Endodermal cell (in vitro differentiated cells): ENCODE measurements at regions not wholly inside any gene's neighbourhood (a gene's known extent, or its start where the extent isn't known, plus 50 kb on each side); places are given as distances from the start of the nearest gene placed in this dataset.
"Not testable (repeated sequence)": the region's sequence is repeated elsewhere in the genome, so short reads cannot be mapped to it uniquely, and the experiment has no call there.

Experiments used
- DNase-seq: peaks from one replicate; pipeline ENCODE4 v3.0.0-alpha.2; 2017
- H3K27ac ChIP-seq: 2 replicates; pipeline ENCODE4 v1.5.1; 2013; ENCODE audit warnings: mild to moderate bottlenecking, low read depth, low read length, moderate library complexity
- H3K27me3 ChIP-seq: 2 replicates; pipeline ENCODE4 v1.6.1; 2013; ENCODE audit warnings: mild to moderate bottlenecking, low read length, moderate library complexity; ENCODE audit not compliant: insufficient read depth, control insufficient read depth, poor library complexity, severe bottlenecking
- H3K36me3 ChIP-seq: 2 replicates; pipeline ENCODE4 v1.7.0; 2013; ENCODE audit warnings: mild to moderate bottlenecking, low read length, moderate library complexity; ENCODE audit not compliant: control insufficient read depth, insufficient read depth
- H3K4me1 ChIP-seq: one replicate; pipeline ENCODE4 v1.7.0; 2013; ENCODE audit warnings: low read length; ENCODE audit not compliant: control insufficient read depth, insufficient read depth
- H3K4me3 ChIP-seq: 2 replicates; pipeline ENCODE4 v1.5.1; 2013; ENCODE audit warnings: mild to moderate bottlenecking, low read length, moderate library complexity
- H3K9ac ChIP-seq: 2 replicates; pipeline ENCODE4 v1.6.1; 2013; ENCODE audit warnings: mild to moderate bottlenecking, low read length, moderate library complexity; ENCODE audit not compliant: poor library complexity, severe bottlenecking; ENCODE audit errors: extremely low read depth
- H3K9me3 ChIP-seq: 2 replicates; pipeline ENCODE4 v1.6.1; 2013; ENCODE audit warnings: mild to moderate bottlenecking, low read length, moderate library complexity; ENCODE audit not compliant: control insufficient read depth
- H3K27ac Mint-ChIP-seq: 2 replicates; pipeline ENCODE4 v1.8.0; 2020; ENCODE audit warnings: mixed read lengths
- H3K27me3 Mint-ChIP-seq: 2 replicates; pipeline ENCODE4 v1.8.0; 2021; ENCODE audit warnings: mild to moderate bottlenecking, mixed read lengths; ENCODE audit not compliant: insufficient read depth
- H3K36me3 Mint-ChIP-seq: 2 replicates; pipeline ENCODE4 v1.8.0; 2020; ENCODE audit warnings: low read depth, mixed read lengths
- H3K4me1 Mint-ChIP-seq: 2 replicates; pipeline ENCODE4 v1.8.0; 2020; ENCODE audit warnings: mixed read lengths
- H3K4me3 Mint-ChIP-seq: 2 replicates; pipeline ENCODE4 v1.8.0; 2020; ENCODE audit warnings: mild to moderate bottlenecking, moderate library complexity, mixed read lengths
- H3K9me3 Mint-ChIP-seq: 2 replicates; pipeline ENCODE4 v1.8.0; 2020; ENCODE audit warnings: mild to moderate bottlenecking, mixed read lengths
- WGBS, 2 experiments: methylation state at CpG; one replicate each; pipeline versions ENCODE4 v1.1.5 to v1.1.7; 2013; ENCODE audit warnings: missing lambda C conversion rate in 2 of 2, mixed read lengths in 1 of 2; ENCODE audit not compliant: insufficient coverage in 1 of 2, insufficient read length in 1 of 2; 5-methylcytosine and 5-hydroxymethylcytosine counted together
- TF ChIP-seq, protein P1 (sequence below): fragments of 200-600 bp; sonication (generic); conservative IDR thresholded peaks from 2 replicates; pipeline ENCODE4 v1.5.0; 2021; ENCODE audit warnings: antibody characterized with exemption, mild to moderate bottlenecking

DNA sequence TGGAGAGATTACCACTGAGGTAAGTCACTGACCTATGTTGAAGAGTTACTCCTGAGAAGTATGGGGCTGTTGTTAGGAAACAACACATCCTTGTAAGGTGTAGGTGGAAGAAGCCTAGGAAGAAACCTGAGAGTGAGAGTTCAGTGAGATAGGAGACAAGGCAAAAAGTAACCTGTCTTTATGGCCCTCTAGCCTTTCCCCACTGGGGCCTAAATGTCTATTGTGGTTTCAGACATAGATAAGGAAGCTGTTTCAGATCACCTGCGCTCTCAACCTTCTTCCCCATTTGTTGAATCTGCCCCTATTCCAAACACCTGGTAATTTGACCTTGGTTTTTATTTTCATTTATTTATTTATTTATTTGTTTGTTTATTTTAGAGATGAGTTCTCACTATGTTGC is 397.1 kb upstream of the RORB start:
- no peaks in the 10 kb centered on the region for H3K4me1 ChIP-seq
- Mint-ChIP-seq H3K27ac (no peak overlapping the region), H3K4me1 (no peaks in the 10 kb centered on the region), H3K9me3 (peaks cover 24% of the 10 kb centered on the region), H3K27me3 (no peaks in the 10 kb centered on the region), H3K36me3 (peaks cover 18% of the 10 kb centered on the region), H3K4me3 (no peak overlapping the region)
- H3K27ac ChIP-seq = no peak overlapping the region
- TF ChIP-seq, protein P1, sequence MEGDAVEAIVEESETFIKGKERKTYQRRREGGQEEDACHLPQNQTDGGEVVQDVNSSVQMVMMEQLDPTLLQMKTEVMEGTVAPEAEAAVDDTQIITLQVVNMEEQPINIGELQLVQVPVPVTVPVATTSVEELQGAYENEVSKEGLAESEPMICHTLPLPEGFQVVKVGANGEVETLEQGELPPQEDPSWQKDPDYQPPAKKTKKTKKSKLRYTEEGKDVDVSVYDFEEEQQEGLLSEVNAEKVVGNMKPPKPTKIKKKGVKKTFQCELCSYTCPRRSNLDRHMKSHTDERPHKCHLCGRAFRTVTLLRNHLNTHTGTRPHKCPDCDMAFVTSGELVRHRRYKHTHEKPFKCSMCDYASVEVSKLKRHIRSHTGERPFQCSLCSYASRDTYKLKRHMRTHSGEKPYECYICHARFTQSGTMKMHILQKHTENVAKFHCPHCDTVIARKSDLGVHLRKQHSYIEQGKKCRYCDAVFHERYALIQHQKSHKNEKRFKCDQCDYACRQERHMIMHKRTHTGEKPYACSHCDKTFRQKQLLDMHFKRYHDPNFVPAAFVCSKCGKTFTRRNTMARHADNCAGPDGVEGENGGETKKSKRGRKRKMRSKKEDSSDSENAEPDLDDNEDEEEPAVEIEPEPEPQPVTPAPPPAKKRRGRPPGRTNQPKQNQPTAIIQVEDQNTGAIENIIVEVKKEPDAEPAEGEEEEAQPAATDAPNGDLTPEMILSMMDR = no peak
- no peak for DNase-seq
- 83% methylated on average over 1 of the region's 1 CpG; no CpG with 5 or more reads in 1 of the 2 experiments for WGBS, 2 experiments
- H3K9me3 ChIP-seq = no peaks in the 10 kb centered on the region
- H3K4me3 ChIP-seq = no peak overlapping the region
- no peaks in the 10 kb centered on the region for H3K27me3 ChIP-seq
- no peaks in the 10 kb centered on the region for H3K36me3 ChIP-seq
- H3K9ac ChIP-seq = no peak overlapping the region

DNA sequence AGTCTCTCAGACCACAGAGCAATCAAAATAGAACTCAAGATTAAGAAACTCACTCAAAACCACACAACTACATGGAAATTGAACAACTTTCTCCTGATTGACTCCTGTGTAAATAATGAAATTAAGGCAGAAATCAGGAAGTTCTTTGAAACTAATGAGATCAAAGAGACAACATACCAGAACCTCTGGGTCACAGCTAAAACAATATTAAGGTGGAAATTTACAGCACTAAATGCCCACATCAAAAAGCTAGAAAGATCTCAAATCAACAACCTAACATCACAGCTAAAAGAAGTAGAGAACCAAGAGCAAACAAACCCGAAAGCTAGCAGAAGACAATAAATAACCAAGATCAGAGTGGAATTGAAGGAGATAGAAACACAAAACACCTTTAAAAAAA is 395.0 kb upstream of the RORB start:
- H3K27ac Mint-ChIP-seq, H3K27me3 ChIP-seq, H3K27ac ChIP-seq, H3K9ac ChIP-seq, DNase-seq, H3K4me3 Mint-ChIP-seq, H3K4me3 ChIP-seq, H3K9me3 ChIP-seq, H3K4me1 ChIP-seq, H3K36me3 ChIP-seq, H3K27me3 Mint-ChIP-seq, H3K4me1 Mint-ChIP-seq: not testable (repeated sequence)
- Mint-ChIP-seq H3K36me3 (peaks cover 18% of the 10 kb centered on the region), H3K9me3 (peaks cover 24% of the 10 kb centered on the region)
- WGBS, 2 experiments = 94% methylated on average over 1 of the region's 1 CpG; no CpG with 5 or more reads in 1 of the 2 experiments

- DNase-seq = no peak
- Histone ChIP-seq H3K4me1 (no peaks in the 10 kb centered on the region), H3K4me3 (no peak overlapping the region), H3K36me3 (no peaks in the 10 kb centered on the region), H3K27me3 (no peaks in the 10 kb centered on the region), H3K27ac (no peak overlapping the region), H3K9ac (no peak overlapping the region), H3K9me3 (no peaks in the 10 kb centered on the region)
- Mint-ChIP-seq H3K4me1 (no peaks in the 10 kb centered on the region), H3K4me3 (no peak overlapping the region), H3K27ac (no peak overlapping the region), H3K27me3 (no peaks in the 10 kb centered on the region), H3K36me3 (peaks cover 18% of the 10 kb centered on the region), H3K9me3 (peaks cover 24% of the 10 kb centered on the region)
- WGBS, 2 experiments = 93% methylated on average over 1 of the region's 1 CpG; no CpG with 5 or more reads in 1 of the 2 experiments
- TF ChIP-seq, protein P1 = no peak
Observed at GRCh38 chr9:74102702-74103101, 394.4 kb upstream of the RORB start.

DNA sequence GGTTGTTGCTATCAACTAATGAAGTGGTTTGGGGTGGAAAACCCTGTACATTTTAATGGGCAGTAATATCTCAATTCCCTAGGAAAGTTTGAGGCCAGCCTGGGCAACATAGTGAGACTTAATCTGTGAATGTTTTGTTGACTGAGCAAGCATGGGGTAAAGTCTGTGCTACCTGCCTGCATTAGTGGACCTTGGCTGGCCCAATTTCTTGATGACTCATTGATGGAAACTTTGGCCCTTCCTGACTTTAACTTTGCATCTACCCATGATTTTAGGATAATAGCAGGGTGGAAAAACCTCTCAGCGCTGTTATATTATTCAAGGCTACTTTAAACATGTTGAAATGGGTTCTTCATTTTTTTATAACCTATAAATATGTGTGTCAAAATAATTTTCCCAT is 389.4 kb upstream of the RORB start:
- peaks cover 16% of the 10 kb centered on the region for H3K9me3 Mint-ChIP-seq
- Histone ChIP-seq H3K4me1 (no peaks in the 10 kb centered on the region), H3K27me3 (no peaks in the 10 kb centered on the region), H3K9ac (no peak overlapping the region), H3K4me3 (no peak overlapping the region), H3K36me3 (no peaks in the 10 kb centered on the region), H3K27ac (no peak overlapping the region), H3K9me3 (no peaks in the 10 kb centered on the region)
- H3K27me3 Mint-ChIP-seq = no peaks in the 10 kb centered on the region
- no peak overlapping the region for H3K4me3 Mint-ChIP-seq
- peaks cover 3% of the 10 kb centered on the region for H3K4me1 Mint-ChIP-seq
- peaks cover 3% of the 10 kb centered on the region for H3K36me3 Mint-ChIP-seq
- TF ChIP-seq, protein P1 = no peak
- DNase-seq = no peak
- WGBS, 2 experiments = 100% methylated on average over 1 of the region's 1 CpG; no CpG with 5 or more reads in 1 of the 2 experiments
- H3K27ac Mint-ChIP-seq = no peak overlapping the region
